Peyer's patch (tissue), 4 donors: ENCODE measurements at regions not wholly inside any gene's neighbourhood (a gene's known extent, or its start where the extent isn't known, plus 50 kb on each side); places are given as distances from the start of the nearest gene placed in this dataset.

Source experiments
- CTCF ChIP-seq, 6 experiments: fragments of 450-650 bp in 4 of 6; fragments of 200-600 bp in 2 of 6; sonication (generic) in 1 of 6; IDR thresholded peaks; one replicate each; pipeline ENCODE4 v1.5.1; 2017 to 2019; ENCODE audit warnings: antibody characterized with exemption in 6 of 6, mild to moderate bottlenecking in 3 of 6, moderate library complexity in 1 of 6
- POLR2A ChIP-seq, 2 donors: fragments of 450-650 bp; IDR thresholded peaks; one replicate each; pipeline ENCODE4 v1.5.1; 2017; ENCODE audit warnings: antibody characterized with exemption in 2 of 2, mild to moderate bottlenecking in 2 of 2, moderate library complexity in 2 of 2

GRCh38 chr14:36035675-36036074 lies 140.8 kb downstream of the PTCSC3 start:
- TF ChIP-seq CTCF (IDR thresholded peaks at IDR 0.05) (no peak), POLR2A (IDR thresholded peaks at IDR 0.05) (no peak)
